Stomach (tissue), 4 donors: ENCODE measurements at regions not wholly inside any gene's neighbourhood (a gene's known extent, or its start where the extent isn't known, plus 50 kb on each side); places are given as distances from the start of the nearest gene placed in this dataset.

Source experiments
- EP300 ChIP-seq: sonication (generic); formaldehyde crosslinking; IDR thresholded peaks from one replicate; pipeline ENCODE4 v1.6.1; 2017; ENCODE audit warnings: antibody characterized with exemption
- POLR2A ChIP-seq, 4 donors: fragments of 450-650 bp; IDR thresholded peaks; one replicate each; pipeline ENCODE4 v1.6.1; 2016; ENCODE audit warnings: antibody characterized with exemption in 4 of 4, control low read depth in 2 of 4, mild to moderate bottlenecking in 1 of 4, moderate library complexity in 1 of 4
- POLR2AphosphoS5 ChIP-seq, 3 donors: sonication (generic); formaldehyde crosslinking; IDR thresholded peaks; one replicate each; pipeline ENCODE4 v1.6.1; 2016; ENCODE audit warnings: antibody characterized with exemption in 3 of 3
- TF ChIP-seq, protein P1 (sequence below), 7 experiments: fragments of 450-650 bp in 4 of 7; fragments of 200-600 bp in 3 of 7; sonication (generic) in 3 of 7; IDR thresholded peaks; one replicate each; pipeline ENCODE4 v1.5.1; 2016 to 2019; ENCODE audit warnings: antibody characterized with exemption in 7 of 7, control low read depth in 2 of 7, mild to moderate bottlenecking in 1 of 7

DNA sequence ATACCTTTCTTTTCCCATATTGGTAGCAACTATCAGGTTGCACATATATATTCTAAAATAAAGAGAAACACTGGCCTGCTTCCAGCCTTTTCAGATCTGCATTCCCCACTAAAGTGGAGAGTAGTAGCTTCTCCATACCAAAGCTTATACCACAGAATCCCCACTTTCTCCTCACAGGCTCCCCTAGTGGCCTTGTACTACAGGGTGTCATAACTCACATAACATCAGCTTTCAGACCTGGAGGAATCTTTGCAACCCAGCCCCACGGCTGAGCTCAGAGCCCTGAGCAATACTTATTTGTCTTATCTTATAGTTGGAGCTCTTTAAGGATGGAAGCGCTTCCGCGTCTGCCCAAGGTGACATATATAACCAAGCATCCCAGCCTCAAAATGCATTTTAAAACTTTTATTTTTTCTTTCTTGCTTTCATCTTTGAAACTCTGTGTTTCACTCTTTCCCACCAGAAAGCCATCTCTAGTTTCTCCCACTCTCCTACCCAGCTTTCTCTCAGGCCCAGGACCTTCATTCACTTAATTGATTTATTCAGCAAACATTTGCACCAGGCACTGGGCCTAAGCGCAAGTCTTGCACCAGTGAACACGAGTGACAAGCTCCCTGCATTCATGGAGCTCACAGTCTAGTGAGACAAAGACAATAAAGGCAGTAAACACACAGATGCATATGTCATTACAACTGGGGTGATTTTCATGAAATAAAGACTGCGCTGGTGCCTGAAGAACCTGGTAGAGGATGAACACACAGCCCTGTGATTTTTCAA lies 254.7 kb downstream of the IPO8 start:
- no peak for TF ChIP-seq POLR2AphosphoS5 (IDR thresholded peaks at IDR 0.05)
- TF ChIP-seq, protein P1, sequence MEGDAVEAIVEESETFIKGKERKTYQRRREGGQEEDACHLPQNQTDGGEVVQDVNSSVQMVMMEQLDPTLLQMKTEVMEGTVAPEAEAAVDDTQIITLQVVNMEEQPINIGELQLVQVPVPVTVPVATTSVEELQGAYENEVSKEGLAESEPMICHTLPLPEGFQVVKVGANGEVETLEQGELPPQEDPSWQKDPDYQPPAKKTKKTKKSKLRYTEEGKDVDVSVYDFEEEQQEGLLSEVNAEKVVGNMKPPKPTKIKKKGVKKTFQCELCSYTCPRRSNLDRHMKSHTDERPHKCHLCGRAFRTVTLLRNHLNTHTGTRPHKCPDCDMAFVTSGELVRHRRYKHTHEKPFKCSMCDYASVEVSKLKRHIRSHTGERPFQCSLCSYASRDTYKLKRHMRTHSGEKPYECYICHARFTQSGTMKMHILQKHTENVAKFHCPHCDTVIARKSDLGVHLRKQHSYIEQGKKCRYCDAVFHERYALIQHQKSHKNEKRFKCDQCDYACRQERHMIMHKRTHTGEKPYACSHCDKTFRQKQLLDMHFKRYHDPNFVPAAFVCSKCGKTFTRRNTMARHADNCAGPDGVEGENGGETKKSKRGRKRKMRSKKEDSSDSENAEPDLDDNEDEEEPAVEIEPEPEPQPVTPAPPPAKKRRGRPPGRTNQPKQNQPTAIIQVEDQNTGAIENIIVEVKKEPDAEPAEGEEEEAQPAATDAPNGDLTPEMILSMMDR (IDR thresholded peaks at IDR 0.05) = no peak
- no peak for TF ChIP-seq POLR2A (IDR thresholded peaks at IDR 0.05)
- no peak for TF ChIP-seq EP300
